Jurkat, Clone E6-1 (cell line): ENCODE measurements at regions not wholly inside any gene's neighbourhood (a gene's known extent, or its start where the extent isn't known, plus 50 kb on each side); places are given as distances from the start of the nearest gene placed in this dataset.

Source experiments
- DNase-seq: peaks from one replicate; pipeline ENCODE4 v3.0.0-alpha.2; 2011; ENCODE audit warnings: low read depth, low spot score
- H3K4me3 ChIP-seq: 2 replicates; pipeline ENCODE4 v1.5.1; 2011; ENCODE audit warnings: mild to moderate bottlenecking, low read length, control low read depth, moderate library complexity

GRCh38 chr2:221106241-221106640, 465.9 kb downstream of the EPHA4 start:
- DNase-seq: no peak
- no peak overlapping the region for H3K4me3 ChIP-seq

- H3K4me3 ChIP-seq: no peak overlapping the region
- DNase-seq: no peak
These were observed 464.7 kb downstream of the EPHA4 start for GRCh38 chr2:221107424-221107823.

GRCh38 chr2:221109552-221109951, 462.6 kb downstream of the EPHA4 start:
- DNase-seq: no peak
- no peak overlapping the region for H3K4me3 ChIP-seq

- DNase-seq: no peak
- H3K4me3 ChIP-seq: no peak overlapping the region
These were observed 460.4 kb downstream of the EPHA4 start for GRCh38 chr2:221111739-221112138.

GRCh38 chr2:221112744-221113143, 459.4 kb downstream of the EPHA4 start:
- DNase-seq: no peak
- no peak overlapping the region for H3K4me3 ChIP-seq

- DNase-seq: no peak
- no peak overlapping the region for H3K4me3 ChIP-seq
These were observed 456.2 kb downstream of the EPHA4 start for GRCh38 chr2:221115944-221116343.

GRCh38 chr2:221120643-221121042, 451.5 kb downstream of the EPHA4 start:
- no peak for DNase-seq
- no peak overlapping the region for H3K4me3 ChIP-seq

- DNase-seq: no peak
- no peak overlapping the region for H3K4me3 ChIP-seq
These were observed 448.7 kb downstream of the EPHA4 start for GRCh38 chr2:221123396-221123795.

GRCh38 chr2:221124532-221125240, 447.4 kb downstream of the EPHA4 start:
- no peak for DNase-seq
- H3K4me3 ChIP-seq: no peak overlapping the region

- H3K4me3 ChIP-seq: no peak overlapping the region
- DNase-seq: no peak
These were observed 446.4 kb downstream of the EPHA4 start for GRCh38 chr2:221125691-221126090.

GRCh38 chr2:221129657-221130056, 442.4 kb downstream of the EPHA4 start:
- no peak overlapping the region for H3K4me3 ChIP-seq
- DNase-seq: no peak

- no peak for DNase-seq
- H3K4me3 ChIP-seq: no peak overlapping the region
These were observed 441.7 kb downstream of the EPHA4 start for GRCh38 chr2:221130431-221130830.

- no peak overlapping the region for H3K4me3 ChIP-seq
- no peak for DNase-seq
These were observed 438.2 kb downstream of the EPHA4 start for GRCh38 chr2:221133941-221134340.

- no peak overlapping the region for H3K4me3 ChIP-seq
- DNase-seq: no peak
These were observed 437.4 kb downstream of the EPHA4 start for GRCh38 chr2:221134718-221135117.

GRCh38 chr2:221135699-221136098, 436.4 kb downstream of the EPHA4 start:
- DNase-seq: no peak
- no peak overlapping the region for H3K4me3 ChIP-seq

GRCh38 chr2:221137385-221137784, 434.7 kb downstream of the EPHA4 start:
- no peak for DNase-seq
- H3K4me3 ChIP-seq: no peak overlapping the region

GRCh38 chr2:221142341-221142740, 429.8 kb downstream of the EPHA4 start:
- DNase-seq: no peak
- H3K4me3 ChIP-seq: no peak overlapping the region

- no peak for DNase-seq
These were observed 428.9 kb downstream of the EPHA4 start for GRCh38 chr2:221143231-221143630.

GRCh38 chr2:221144909-221145308, 427.2 kb downstream of the EPHA4 start:
- no peak for DNase-seq
- H3K4me3 ChIP-seq: no peak overlapping the region

More at GRCh38 chr2:221143231-221143630, 428.9 kb downstream of the EPHA4 start:
- no peak overlapping the region for H3K4me3 ChIP-seq

GRCh38 chr2:221145396-221145795, 426.7 kb downstream of the EPHA4 start:
- DNase-seq: no peak

GRCh38 chr2:221153226-221153625, 418.9 kb downstream of the EPHA4 start:
- no peak overlapping the region for H3K4me3 ChIP-seq
- DNase-seq: no peak

More at GRCh38 chr2:221145396-221145795, 426.7 kb downstream of the EPHA4 start:
- no peak overlapping the region for H3K4me3 ChIP-seq
